Endothelial cell of umbilical vein (primary cell): ENCODE measurements at regions not wholly inside any gene's neighbourhood (a gene's known extent, or its start where the extent isn't known, plus 50 kb on each side); places are given as distances from the start of the nearest gene placed in this dataset.

Experiments used
- BruUV-seq: library from RNA; stranded (reverse); fragments of 400-500 nt; replicated peaks from 2 replicates; lab custom pipeline; 2021; lab: Mats Ljungman, UMichigan
- CTCF ChIA-PET: fragments of 300-600, 350-600 bp; sonication (Branson Sonifier 250); formaldehyde crosslinking; loops from one replicate; lab custom pipeline; 2021; ENCODE audit warnings: antibody characterized with exemption, inconsistent platforms; lab: Charles Lee
- POLR2A ChIA-PET: fragments of 300-600, 350-600 bp; sonication (Branson Sonifier 250); formaldehyde crosslinking; loops from one replicate; lab custom pipeline; 2021; ENCODE audit warnings: antibody characterized with exemption, inconsistent platforms; lab: Charles Lee
- DNase-seq: peaks from one replicate; pipeline ENCODE4 v3.0.0-alpha.2; 2011; ENCODE audit warnings: low read depth, low spot score
- FAIRE-seq: peaks from 2 replicates; lab custom pipeline; 2011; peaks lifted over from hg19 to GRCh38; lab: Jason Lieb, UNC
- H2AFZ ChIP-seq: 2 replicates; pipeline ENCODE4 v1.6.0; 2012; ENCODE audit warnings: low read depth, low read length, control low read depth, inconsistent platforms
- H3K27ac ChIP-seq: 2 replicates; pipeline ENCODE4 v1.5.1; 2011; ENCODE audit warnings: low read depth, mild to moderate bottlenecking, control low read depth, low read length, moderate library complexity; ENCODE audit not compliant: insufficient read depth
- H3K27me3 ChIP-seq, 2 experiments: 2 replicates each; pipeline versions ENCODE4 v1.6.0 to v1.6.1; 2011; ENCODE audit warnings: low read length in 2 of 2, mixed read lengths in 1 of 2; ENCODE audit not compliant: control insufficient read depth in 2 of 2, insufficient read depth in 2 of 2
- H3K36me3 ChIP-seq, 2 experiments: 2 replicates in 1 of 2; 3 replicates in 1 of 2; pipeline ENCODE4 v1.5.1; 2011; ENCODE audit warnings: low read length in 2 of 2, mild to moderate bottlenecking in 1 of 2, moderate library complexity in 1 of 2; ENCODE audit not compliant: control insufficient read depth in 2 of 2, insufficient read depth in 2 of 2; ENCODE audit errors: extremely low read depth in 1 of 2
- H3K4me1 ChIP-seq: 3 replicates; pipeline ENCODE4 v1.5.1; 2011; ENCODE audit warnings: mild to moderate bottlenecking, low read length; ENCODE audit not compliant: control insufficient read depth, insufficient read depth; ENCODE audit errors: extremely low read depth
- H3K4me2 ChIP-seq: 2 replicates; pipeline ENCODE4 v1.6.1; 2011; ENCODE audit warnings: low read length, control low read depth, mixed read lengths; ENCODE audit not compliant: insufficient read depth
- H3K4me3 ChIP-seq, 3 experiments: fragments of 200-600 bp in 1 of 3; sonication (generic), shearing (Covaris generic) in 1 of 3; replicated peaks in 1 of 3; 2 replicates each; pipeline ENCODE4 v1.5.1; 2011 to 2016; ENCODE audit warnings: control low read depth in 3 of 3, low read length in 3 of 3, mild to moderate bottlenecking in 2 of 3, inconsistent platforms in 1 of 3, low read depth in 1 of 3, moderate library complexity in 1 of 3; ENCODE audit not compliant: insufficient read depth in 1 of 3
- H3K79me2 ChIP-seq: 2 replicates; pipeline ENCODE4 v1.6.0; 2012; ENCODE audit warnings: low read length, inconsistent platforms; ENCODE audit not compliant: control insufficient read depth, insufficient read depth
- H3K9ac ChIP-seq: replicated peaks from 2 replicates; pipeline ENCODE3; 2011; ENCODE audit warnings: low read length, control low read depth; ENCODE audit not compliant: insufficient read depth; ENCODE audit errors: extremely low read depth
- H3K9me1 ChIP-seq: replicated peaks from 3 replicates; pipeline ENCODE4 v1.6.0; 2011; ENCODE audit warnings: mild to moderate bottlenecking, low read length; ENCODE audit not compliant: control insufficient read depth, insufficient read depth; ENCODE audit errors: extremely low read depth
- H3K9me3 ChIP-seq: replicated peaks from 2 replicates; pipeline ENCODE4 v1.5.1; 2012; ENCODE audit warnings: low read length, inconsistent platforms; ENCODE audit not compliant: control insufficient read depth, insufficient read depth
- H4K20me1 ChIP-seq: replicated peaks from 2 replicates; pipeline ENCODE3; 2011; ENCODE audit warnings: mild to moderate bottlenecking, low read length; ENCODE audit not compliant: control insufficient read depth, insufficient read depth; ENCODE audit errors: extremely low read depth
- EZH2 ChIP-seq: IDR thresholded peaks from 2 replicates; pipeline ENCODE4 v1.6.1; 2012; ENCODE audit warnings: borderline replicate concordance, low read depth, mild to moderate bottlenecking, moderate library complexity, low read length, inconsistent platforms; ENCODE audit not compliant: severe bottlenecking
- FOS ChIP-seq: IDR thresholded peaks from 2 replicates; pipeline ENCODE4 v1.6.1; 2011; ENCODE audit warnings: mild to moderate bottlenecking, low read length, moderate library complexity, borderline replicate concordance; ENCODE audit not compliant: insufficient read depth
- GATA2 ChIP-seq: IDR thresholded peaks from 2 replicates; pipeline ENCODE4 v1.7.0; 2011; ENCODE audit warnings: low read depth, mild to moderate bottlenecking, moderate library complexity, mixed read lengths, low read length; ENCODE audit not compliant: insufficient read length, insufficient read depth
- JUN ChIP-seq: IDR thresholded peaks from 2 replicates; pipeline ENCODE4 v1.6.1; 2011; ENCODE audit warnings: borderline replicate concordance, low read depth; ENCODE audit not compliant: insufficient read length, insufficient read depth
- MAX ChIP-seq: IDR thresholded peaks from 2 replicates; pipeline ENCODE4 v1.6.1; 2011; ENCODE audit not compliant: insufficient read depth, insufficient read length
- MYC ChIP-seq: IDR thresholded peaks from one replicate; pipeline ENCODE4 v1.6.1; 2011; ENCODE audit warnings: mild to moderate bottlenecking, low read depth, low read length
- POLR2A ChIP-seq: IDR thresholded peaks from 2 replicates; pipeline ENCODE4 v1.6.1; 2012; ENCODE audit warnings: low read depth, mild to moderate bottlenecking, control low read depth, low read length
- POLR2AphosphoS5 ChIP-seq: IDR thresholded peaks from 2 replicates; pipeline ENCODE4 v1.6.1; 2012; ENCODE audit warnings: low read depth, mild to moderate bottlenecking, control low read depth, low read length, moderate library complexity; ENCODE audit not compliant: insufficient read depth
- dilution Hi-C: fragments of 300-500 bp; cut with MboI; formaldehyde crosslinking; loops from one replicate; pipeline ENCODE4 v1.15.0; 2019; ENCODE audit warnings: low sequenced_read_pairs; ENCODE audit not compliant: extremely low pct_ligation_motif_present
- intact Hi-C: fragments of 100-400 bp; cut with micrococcal nuclease; formaldehyde crosslinking; loops from one replicate; pipeline ENCODE4 v1.10.0; 2022
- TF ChIP-seq, protein P1 (sequence below), 2 donors: IDR thresholded peaks; 1 replicate in 1 of 2; 2 replicates in 1 of 2; pipeline ENCODE4 v1.5.1; 2011; ENCODE audit warnings: low read length in 2 of 2, mild to moderate bottlenecking in 2 of 2, moderate library complexity in 2 of 2, control low read depth in 1 of 2, inconsistent platforms in 1 of 2, low read depth in 1 of 2; ENCODE audit not compliant: insufficient read depth in 1 of 2; ENCODE audit errors: extremely low read depth in 1 of 2

DNA sequence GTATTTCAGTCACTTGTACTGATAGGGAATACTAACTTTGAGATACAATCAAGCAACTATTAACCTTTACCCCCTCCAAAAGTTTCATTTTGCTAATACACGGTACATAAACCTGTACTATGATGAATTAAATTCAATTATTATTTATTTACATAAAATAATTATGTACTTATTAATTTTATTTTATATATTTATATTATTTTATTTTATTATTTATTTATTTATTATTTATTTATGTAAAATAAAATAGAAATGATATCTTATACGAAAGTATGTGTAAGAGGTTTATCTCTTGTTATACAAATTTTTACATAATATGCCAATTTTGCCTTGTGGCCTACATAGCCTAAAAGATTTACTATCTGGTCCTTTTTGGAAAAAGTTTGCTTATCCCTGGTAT, 564.3 kb downstream of the SLITRK5 start:
- H3K36me3 ChIP-seq = no peaks in the 10 kb centered on the region
- intact Hi-C loops = no loop called here
- CTCF ChIA-PET = no interaction called here
- no peak overlapping the region for H3K4me2 ChIP-seq
- TF ChIP-seq, protein P1, sequence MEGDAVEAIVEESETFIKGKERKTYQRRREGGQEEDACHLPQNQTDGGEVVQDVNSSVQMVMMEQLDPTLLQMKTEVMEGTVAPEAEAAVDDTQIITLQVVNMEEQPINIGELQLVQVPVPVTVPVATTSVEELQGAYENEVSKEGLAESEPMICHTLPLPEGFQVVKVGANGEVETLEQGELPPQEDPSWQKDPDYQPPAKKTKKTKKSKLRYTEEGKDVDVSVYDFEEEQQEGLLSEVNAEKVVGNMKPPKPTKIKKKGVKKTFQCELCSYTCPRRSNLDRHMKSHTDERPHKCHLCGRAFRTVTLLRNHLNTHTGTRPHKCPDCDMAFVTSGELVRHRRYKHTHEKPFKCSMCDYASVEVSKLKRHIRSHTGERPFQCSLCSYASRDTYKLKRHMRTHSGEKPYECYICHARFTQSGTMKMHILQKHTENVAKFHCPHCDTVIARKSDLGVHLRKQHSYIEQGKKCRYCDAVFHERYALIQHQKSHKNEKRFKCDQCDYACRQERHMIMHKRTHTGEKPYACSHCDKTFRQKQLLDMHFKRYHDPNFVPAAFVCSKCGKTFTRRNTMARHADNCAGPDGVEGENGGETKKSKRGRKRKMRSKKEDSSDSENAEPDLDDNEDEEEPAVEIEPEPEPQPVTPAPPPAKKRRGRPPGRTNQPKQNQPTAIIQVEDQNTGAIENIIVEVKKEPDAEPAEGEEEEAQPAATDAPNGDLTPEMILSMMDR (IDR thresholded peaks at IDR 0.05; ENCODE audit: extremely low read depth in 1 of 2, insufficient read depth in 1 of 2, low read depth in 1 of 2, low read length in 2 of 2) = no peak
- no peak for TF ChIP-seq JUN
- H2AFZ ChIP-seq = no peak overlapping the region
- no peaks in the 10 kb centered on the region for H3K9me3 ChIP-seq
- no peak overlapping the region for H3K27ac ChIP-seq
- DNase-seq (no peak), FAIRE-seq (no peak)
- H3K27me3 ChIP-seq = no peaks in the 10 kb centered on the region
- BruUV-seq = no TSS peak
- no peaks in the 10 kb centered on the region for H4K20me1 ChIP-seq
- no peaks in the 10 kb centered on the region for H3K9me1 ChIP-seq
- H3K9ac ChIP-seq = no peak overlapping the region
- H3K79me2 ChIP-seq = no peaks in the 10 kb centered on the region
- H3K4me3 ChIP-seq = no peak overlapping the region
- H3K4me1 ChIP-seq = no peaks in the 10 kb centered on the region
- POLR2A ChIA-PET = no interaction called here
- dilution Hi-C loops = no loop called here

- FAIRE-seq = no peak
- Histone ChIP-seq H3K27ac (no peak overlapping the region), H4K20me1 (no peaks in the 10 kb centered on the region), H3K9me3 (peaks cover 3% of the 10 kb centered on the region), H3K36me3 (no peaks in the 10 kb centered on the region), H3K9ac (no peak overlapping the region), H3K79me2 (no peaks in the 10 kb centered on the region), H2AFZ (no peak overlapping the region), H3K4me2 (no peak overlapping the region), H3K4me3 (no peak overlapping the region), H3K4me1 (no peaks in the 10 kb centered on the region), H3K9me1 (no peaks in the 10 kb centered on the region), H3K27me3 (no peaks in the 10 kb centered on the region)
- no TSS peak for BruUV-seq
- no peak for DNase-seq
- TF ChIP-seq POLR2A (no peak), EZH2 (no peak), MAX (no peak), JUN (no peak), MYC (no peak), POLR2AphosphoS5 (no peak), GATA2 (no peak), FOS (no peak)
- TF ChIP-seq, protein P1 (IDR thresholded peaks at IDR 0.05; ENCODE audit: extremely low read depth in 1 of 2, insufficient read depth in 1 of 2, low read depth in 1 of 2, low read length in 2 of 2) = no peak
- CTCF ChIA-PET = no interaction called here
- dilution Hi-C loops = no loop called here
- POLR2A ChIA-PET = no interaction called here
- intact Hi-C loops = no loop called here
Observed at GRCh38 chr13:88246239-88246638, 575.1 kb downstream of the SLITRK5 start.
